GM12878 (cell line): ENCODE measurements at regions not wholly inside any gene's neighbourhood (a gene's known extent, or its start where the extent isn't known, plus 50 kb on each side); places are given as distances from the start of the nearest gene placed in this dataset.

Experiments used
- ATAC-seq: fragments of 200-7000 bp; cut with Tn5 transposase; 3 replicates; pipeline ENCODE4 v1.9.1; 2020; ENCODE audit warnings: mild to moderate bottlenecking, moderate library complexity
- BruUV-seq: library from RNA; stranded (reverse); fragments of 400-500 nt; replicated peaks from 2 replicates; lab custom pipeline; 2021; lab: Mats Ljungman, UMichigan
- CTCF ChIA-PET: fragments of 300-600 bp; sonication (Branson Sonifier 250); formaldehyde crosslinking; extraction: SDS; loops from one replicate; lab custom pipeline; 2021; ENCODE audit warnings: inconsistent platforms; lab: Yijun Ruan, JAX
- POLR2A ChIA-PET: fragments of 350-600 bp; formaldehyde crosslinking; extraction: SDS; loops from one replicate; lab custom pipeline; 2021; ENCODE audit warnings: inconsistent platforms; lab: Charles Lee
- RAD21 ChIA-PET: fragments of 300-600 bp; sonication (Branson Sonifier 250); formaldehyde crosslinking; loops from one replicate; lab custom pipeline; 2023; ENCODE audit warnings: antibody characterized with exemption; ENCODE audit not compliant: unreplicated experiment; lab: Charles Lee
- SMC1A ChIA-PET: fragments of 300-600 bp; sonication (Branson Sonifier 250); formaldehyde crosslinking; loops from one replicate; lab custom pipeline; 2023; ENCODE audit not compliant: unreplicated experiment, uncharacterized antibody; lab: Charles Lee
- DNase-seq: peaks from one replicate; pipeline ENCODE4 v3.0.0-alpha.2; 2011; ENCODE audit warnings: low read depth, low spot score
- FAIRE-seq: peaks from 3 replicates; lab custom pipeline; 2011; peaks lifted over from hg19 to GRCh38; lab: Jason Lieb, UNC
- H2AFZ ChIP-seq: 2 replicates; pipeline ENCODE4 v1.6.0; 2011; ENCODE audit warnings: low read depth, low read length, control low read depth; ENCODE audit not compliant: control insufficient read depth
- H3K27ac ChIP-seq: 2 replicates; pipeline ENCODE4 v1.5.1; 2011; ENCODE audit warnings: control low read depth; ENCODE audit not compliant: control insufficient read depth, insufficient read depth
- H3K27me3 ChIP-seq, 2 experiments: replicated peaks in 1 of 2; 2 replicates each; pipeline versions ENCODE4 v1.6.0 to v1.6.1; 2011; ENCODE audit warnings: low read length in 1 of 2; ENCODE audit not compliant: control insufficient read depth in 2 of 2, insufficient read depth in 2 of 2
- H3K36me3 ChIP-seq, 2 experiments: 2 replicates each; pipeline ENCODE4 v1.5.1; 2011; ENCODE audit warnings: low read length in 1 of 2; ENCODE audit not compliant: control insufficient read depth in 2 of 2, insufficient read depth in 2 of 2
- H3K4me1 ChIP-seq: 2 replicates; pipeline ENCODE4 v1.6.1; 2011; ENCODE audit warnings: mild to moderate bottlenecking, low read length, moderate library complexity, mixed read lengths; ENCODE audit not compliant: control insufficient read depth, insufficient read depth
- H3K4me2 ChIP-seq: 2 replicates; pipeline ENCODE4 v1.6.0; 2011; ENCODE audit warnings: control low read depth; ENCODE audit not compliant: control insufficient read depth, insufficient read depth
- H3K4me3 ChIP-seq: fragments of 200-600 bp; sonication (generic); 2 replicates; pipeline ENCODE4 v1.5.1; 2016
- H3K79me2 ChIP-seq: 2 replicates; pipeline ENCODE4 v1.6.0; 2011; ENCODE audit warnings: low read length; ENCODE audit not compliant: control insufficient read depth, insufficient read depth
- H3K9ac ChIP-seq: 2 replicates; pipeline ENCODE4 v1.8.0; 2011; ENCODE audit warnings: low read length, control low read depth, mixed read lengths; ENCODE audit not compliant: control insufficient read depth, insufficient read depth
- H3K9me3 ChIP-seq: replicated peaks from 3 replicates; pipeline ENCODE4 v1.5.1; 2011; ENCODE audit warnings: mild to moderate bottlenecking, low read length; ENCODE audit not compliant: control insufficient read depth, insufficient read depth
- H4K20me1 ChIP-seq: 2 replicates; pipeline ENCODE4 v1.6.0; 2011; ENCODE audit not compliant: control insufficient read depth, insufficient read depth
- BACH1 ChIP-seq: fragments of 450-650 bp; IDR thresholded peaks from 2 replicates; pipeline ENCODE4 v1.6.1; 2017; ENCODE audit warnings: mild to moderate bottlenecking, borderline replicate concordance
- BCL3 ChIP-seq: IDR thresholded peaks from 2 replicates; pipeline ENCODE4 v1.6.1; 2011; ENCODE audit warnings: borderline replicate concordance, low read depth, mild to moderate bottlenecking, moderate library complexity, low read length; ENCODE audit not compliant: insufficient read depth, poor library complexity, severe bottlenecking
- BHLHE40 ChIP-seq, 2 experiments: fragments of 450-650 bp in 1 of 2; IDR thresholded peaks; 2 replicates each; pipeline ENCODE4 v1.6.1; 2011 to 2017; ENCODE audit warnings: low read depth in 2 of 2, borderline replicate concordance in 1 of 2, improper control_type of control experiment in 1 of 2, low read length in 1 of 2, mild to moderate bottlenecking in 1 of 2
- BMI1 ChIP-seq: fragments of 450-650 bp; IDR thresholded peaks from 2 replicates; pipeline ENCODE4 v1.6.1; 2016; ENCODE audit warnings: mild to moderate bottlenecking, moderate library complexity, borderline replicate concordance
- CTCF ChIP-seq, 3 experiments: IDR thresholded peaks in 2 of 3; conservative IDR thresholded peaks in 1 of 3; 2 replicates each; pipeline ENCODE4 v1.5.1; 2011; ENCODE audit warnings: low read depth in 3 of 3, low read length in 3 of 3, mild to moderate bottlenecking in 3 of 3, control low read depth in 2 of 3, moderate library complexity in 2 of 3, inconsistent platforms in 1 of 3, mixed read lengths in 1 of 3; ENCODE audit not compliant: control insufficient read depth in 2 of 3, insufficient read depth in 1 of 3; ENCODE audit errors: extremely low read depth in 1 of 3
- DPF2 ChIP-seq: fragments of 450-650 bp; IDR thresholded peaks from 2 replicates; pipeline ENCODE4 v1.6.1; 2017; ENCODE audit warnings: mild to moderate bottlenecking
- FOS ChIP-seq: IDR thresholded peaks from 3 replicates; pipeline ENCODE4 v1.6.1; 2011; ENCODE audit warnings: borderline replicate concordance; ENCODE audit not compliant: insufficient read length; ENCODE audit errors: extremely low read depth
- FOXK2 ChIP-seq: fragments of 450-650 bp; IDR thresholded peaks from 2 replicates; pipeline ENCODE4 v1.6.1; 2017; ENCODE audit warnings: mild to moderate bottlenecking, moderate library complexity
- IKZF2 ChIP-seq, 2 experiments: fragments of 450-650 bp; IDR thresholded peaks; 2 replicates each; pipeline ENCODE4 v1.6.1; 2017; ENCODE audit warnings: mild to moderate bottlenecking in 2 of 2, moderate library complexity in 2 of 2
- IRF5 ChIP-seq: fragments of 450-650 bp; IDR thresholded peaks from 2 replicates; pipeline ENCODE4 v1.6.1; 2017; ENCODE audit warnings: borderline replicate concordance
- JUNB ChIP-seq: IDR thresholded peaks from 2 replicates; pipeline ENCODE4 v1.6.1; 2016; ENCODE audit warnings: antibody characterized with exemption, mild to moderate bottlenecking
- MAX ChIP-seq: IDR thresholded peaks from 2 replicates; pipeline ENCODE4 v1.6.1; 2012; ENCODE audit warnings: low read depth, low read length, improper control_type of control experiment
- RAD51 ChIP-seq: fragments of 450-650 bp; IDR thresholded peaks from 2 replicates; pipeline ENCODE4 v1.6.1; 2016; ENCODE audit warnings: moderate library complexity, mild to moderate bottlenecking, inconsistent platforms
- RUNX3 ChIP-seq: IDR thresholded peaks from 2 replicates; pipeline ENCODE4 v1.6.1; 2012; ENCODE audit warnings: low read length, inconsistent platforms
- USF2 ChIP-seq: IDR thresholded peaks from 2 replicates; pipeline ENCODE4 v1.6.1; 2011; ENCODE audit warnings: low read depth, low read length, improper control_type of control experiment, borderline replicate concordance
- WGBS: methylation state at CpG from one replicate; pipeline ENCODE4 v1.1.6; 2016; ENCODE audit warnings: low lambda C conversion rate; ENCODE audit not compliant: insufficient replicate concordance, insufficient coverage; ENCODE audit errors: missing lambda C conversion rate; 5-methylcytosine and 5-hydroxymethylcytosine counted together
- in situ Hi-C: fragments of 300-500 bp; cut with MboI; formaldehyde crosslinking; loops from 9 replicates; pipeline ENCODE4 v1.14.3; 2018; ENCODE audit warnings: mixed read lengths
- intact Hi-C: fragments of 100-400 bp; cut with micrococcal nuclease; formaldehyde crosslinking; loops from one replicate; pipeline ENCODE4 v1.14.2; 2022; ENCODE audit not compliant: unreplicated experiment

GRCh38 chr6:141346535-141346934, 786.2 kb upstream of the GJE1 start:
- ChIA-PET POLR2A (no interaction called here), SMC1A (interaction anchor here (0.7 to 2.3 kb wide), 2 partner anchors 16 to 46 kb away, joined by 3 to 8 read pairs; no protein-coding TSS in a partner anchor), CTCF (no interaction called here), RAD21 (no interaction called here)
- BruUV-seq: no TSS peak
- WGBS: 100% methylated on average over 1 of the region's 1 CpG
- Histone ChIP-seq H3K79me2 (no peaks in the 10 kb centered on the region), H3K9me3 (no peaks in the 10 kb centered on the region), H3K4me1 (no peaks in the 10 kb centered on the region), H3K4me3 (no peak overlapping the region), H3K27me3 (no peaks in the 10 kb centered on the region), H4K20me1 (no peaks in the 10 kb centered on the region), H3K27ac (no peak overlapping the region), H2AFZ (no peak overlapping the region), H3K9ac (no peak overlapping the region), H3K4me2 (no peak overlapping the region), H3K36me3 (no peaks in the 10 kb centered on the region)
- intact Hi-C loops (no loop called here), in situ Hi-C loops (no loop called here)
- ATAC-seq (no peak), FAIRE-seq (no peak), DNase-seq (no peak)
- TF ChIP-seq MAX: no peak
- no peak for TF ChIP-seq USF2
- TF ChIP-seq RAD51: no peak
- TF ChIP-seq JUNB: no peak
- TF ChIP-seq BACH1: no peak
- no peak for TF ChIP-seq RUNX3
- TF ChIP-seq DPF2: no peak
- no peak for TF ChIP-seq BCL3
- TF ChIP-seq CTCF (IDR thresholded peaks at IDR 0.05 in 2 of 3, conservative IDR thresholded peaks at IDR 0.05 in 1 of 3; ENCODE audit: control insufficient read depth in 2 of 3, extremely low read depth in 1 of 3, insufficient read depth in 1 of 3, low read depth in 3 of 3, low read length in 3 of 3): no peak
- TF ChIP-seq FOS: no peak
- no peak for TF ChIP-seq IKZF2 (IDR thresholded peaks at IDR 0.05)
- TF ChIP-seq BHLHE40 (IDR thresholded peaks at IDR 0.05; ENCODE audit: borderline replicate concordance in 1 of 2, low read depth in 2 of 2, low read length in 1 of 2): no peak
- no peak for TF ChIP-seq FOXK2
- no peak for TF ChIP-seq IRF5
- no peak for TF ChIP-seq BMI1
